ENCODE measurements at regions not wholly inside any gene's neighbourhood (a gene's known extent, or its start where the extent isn't known, plus 50 kb on each side); places are given as distances from the start of the nearest gene placed in this dataset.

GRCh38 chr3:24846286-24846860, 351.7 kb upstream of the THRB start:
- DNase-seq, result no peak

GRCh38 chr3:24850245-24850644, 355.6 kb upstream of the THRB start:
- no peak for DNase-seq

GRCh38 chr3:24853685-24854490, 359.2 kb upstream of the THRB start:
- no peak for DNase-seq

GRCh38 chr3:24854748-24855147, 360.1 kb upstream of the THRB start:
- DNase-seq, result no peak

GRCh38 chr3:24857945-24858344, 363.3 kb upstream of the THRB start:
- no peak for DNase-seq

GRCh38 chr3:24863215-24863614, 368.6 kb upstream of the THRB start:
- no peak for DNase-seq

GRCh38 chr3:24867783-24868182, 373.1 kb upstream of the THRB start:
- DNase-seq, result no peak

GRCh38 chr3:24881239-24881638, 386.6 kb upstream of the THRB start:
- DNase-seq, result no peak

- no peak for DNase-seq
Measured at GRCh38 chr3:24886501-24886900, 391.9 kb upstream of the THRB start.

GRCh38 chr3:24890012-24890411, 395.4 kb upstream of the THRB start:
- DNase-seq, result no peak

GRCh38 chr3:24899373-24899772, 404.7 kb upstream of the THRB start:
- no peak for DNase-seq

- no peak for DNase-seq
Measured at GRCh38 chr3:24899901-24900603, 405.4 kb upstream of the THRB start.

- DNase-seq, result no peak
Measured at GRCh38 chr3:24905266-24905665, 410.6 kb upstream of the THRB start.

- DNase-seq, result no peak
Measured at GRCh38 chr3:24907106-24907505, 412.5 kb upstream of the THRB start.

GRCh38 chr3:24911076-24911475, 416.4 kb upstream of the THRB start:
- DNase-seq, result no peak

- no peak for DNase-seq
Measured at GRCh38 chr3:24915639-24916038, 421.0 kb upstream of the THRB start.

GRCh38 chr3:24917908-24918307, 423.3 kb upstream of the THRB start:
- DNase-seq, result no peak

GRCh38 chr3:24923570-24923969, 428.9 kb upstream of the THRB start:
- no peak for DNase-seq

- DNase-seq, result no peak
Measured at GRCh38 chr3:24929521-24929920, 434.9 kb upstream of the THRB start.

GRCh38 chr3:24933401-24933800, 438.8 kb upstream of the THRB start:
- DNase-seq, result no peak

- no peak for DNase-seq
Measured at GRCh38 chr3:24936574-24936973, 441.9 kb upstream of the THRB start.

GRCh38 chr3:24937228-24937627, 442.6 kb upstream of the THRB start:
- DNase-seq, result no peak

GRCh38 chr3:24937780-24938179, 443.1 kb upstream of the THRB start:
- DNase-seq, result no peak

GRCh38 chr3:24943961-24944360, 449.3 kb upstream of the THRB start:
- DNase-seq, result no peak

All from CD4-positive, alpha-beta T cell treated with Interferon alpha-2 for 1 hour (primary cell).